ENCODE measurements at regions not wholly inside any gene's neighbourhood (a gene's known extent, or its start where the extent isn't known, plus 50 kb on each side); places are given as distances from the start of the nearest gene placed in this dataset.

- DNase-seq (ENCODE audit: low spot score in 2 of 2) = no peak
- TF ChIP-seq POLR2A (IDR thresholded peaks at IDR 0.05) = no peak
- TF ChIP-seq CTCF (IDR thresholded peaks at IDR 0.05) = no peak
- intact Hi-C loops (cut with DNase I; ENCODE audit: low total_unique reads) = no loop called here
- WGBS, 2 donors = 58% methylated on average over 2 of the region's 2 CpGs
- H3K4me3 ChIP-seq (ENCODE audit: low read depth, poor library complexity, severe bottlenecking) = no peak overlapping the region
These were observed 310.6 kb downstream of the PDHA2 start for GRCh38 chr4:96150466-96150865.

DNA sequence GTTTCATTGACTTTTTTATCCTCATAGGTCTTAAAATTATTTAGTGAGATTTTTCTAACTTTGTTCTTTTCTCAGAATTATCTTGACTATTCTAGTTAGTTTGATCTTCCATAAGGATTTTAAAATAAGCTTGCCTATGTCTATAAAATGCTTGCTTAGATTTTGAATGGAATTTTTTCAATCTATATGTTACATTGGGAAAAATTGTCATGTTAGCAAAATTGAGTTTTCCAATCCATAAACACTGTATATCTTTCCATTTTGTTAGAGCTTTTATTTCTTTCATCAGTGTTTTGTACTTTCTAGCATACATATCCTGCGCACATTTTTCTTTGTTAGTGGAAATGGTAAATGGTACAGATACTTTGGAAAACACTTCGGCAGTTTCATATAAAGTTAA, 312.9 kb downstream of the PDHA2 start:
- intact Hi-C loops (cut with DNase I; ENCODE audit: low total_unique reads) = no loop called here
- TF ChIP-seq CTCF (IDR thresholded peaks at IDR 0.05) (no peak), POLR2A (IDR thresholded peaks at IDR 0.05) (no peak)
- H3K4me3 ChIP-seq (ENCODE audit: low read depth, poor library complexity, severe bottlenecking) = no peak overlapping the region
- WGBS, 2 donors = 90 to 99% methylated on average over 2 of the region's 2 CpGs
- DNase-seq (ENCODE audit: low spot score in 2 of 2) = no peak

GRCh38 chr4:96154676-96155075, 314.8 kb downstream of the PDHA2 start:
- no peak for DNase-seq (ENCODE audit: low spot score in 2 of 2)
- intact Hi-C loops (cut with DNase I; ENCODE audit: low total_unique reads) = no loop called here
- WGBS, 2 donors = 82 to 86% methylated on average over 2 of the region's 2 CpGs
- no peak for TF ChIP-seq CTCF (IDR thresholded peaks at IDR 0.05)
- H3K4me3 ChIP-seq (ENCODE audit: low read depth, poor library complexity, severe bottlenecking) = no peak overlapping the region

DNA sequence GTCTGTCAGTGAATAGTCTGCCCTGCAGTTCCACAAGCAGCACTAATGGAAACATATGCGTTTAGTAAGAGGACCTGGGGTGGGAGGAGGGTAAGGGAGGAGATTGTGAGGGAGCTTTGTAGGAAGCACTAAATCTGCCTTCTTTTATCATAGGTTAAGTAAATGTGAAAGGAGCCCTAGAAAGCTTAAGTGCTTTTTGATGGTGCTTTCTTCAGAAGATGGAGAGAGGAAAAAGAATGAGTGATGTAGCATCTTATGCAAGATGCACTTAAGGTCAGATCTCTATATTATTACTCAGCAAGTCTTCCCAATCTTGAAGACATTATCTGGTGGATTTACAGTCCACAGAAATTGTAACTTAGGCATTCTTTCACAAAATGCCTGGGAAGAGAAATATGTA, 322.7 kb downstream of the PDHA2 start:
- H3K4me3 ChIP-seq (ENCODE audit: low read depth, poor library complexity, severe bottlenecking) = no peak overlapping the region
- WGBS, 2 donors = 43 to 66% methylated on average over 1 of the region's 1 CpG
- TF ChIP-seq POLR2A (IDR thresholded peaks at IDR 0.05) (no peak), CTCF (IDR thresholded peaks at IDR 0.05) (no peak)

DNA sequence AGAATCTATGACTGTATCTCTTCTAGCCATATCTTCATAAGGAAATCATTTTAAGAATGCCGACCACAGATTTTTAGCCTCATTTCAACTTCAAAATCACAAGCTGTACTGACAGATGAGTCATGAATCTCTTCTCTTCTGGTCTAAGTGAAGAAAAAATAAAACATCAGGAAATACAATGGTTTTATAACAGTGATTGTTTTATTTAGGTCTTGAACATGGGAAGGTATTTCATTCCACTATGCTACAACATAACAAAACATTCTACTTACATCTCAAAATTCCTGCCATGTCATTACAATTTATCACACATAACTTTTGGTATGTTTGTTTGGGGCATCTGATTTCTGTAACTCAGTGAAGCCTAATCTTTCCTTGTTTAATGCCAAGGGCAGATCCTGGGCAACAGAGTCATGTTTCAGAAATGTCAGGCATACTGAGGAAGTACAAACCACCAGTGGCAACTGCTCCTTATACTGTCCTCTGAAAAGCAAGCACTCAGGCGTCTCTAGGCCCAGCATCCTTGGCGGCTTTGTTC, 325.0 kb downstream of the PDHA2 start:
- intact Hi-C loops (cut with DNase I; ENCODE audit: low total_unique reads) = no loop called here
- TF ChIP-seq CTCF (IDR thresholded peaks at IDR 0.05) (no peak), POLR2A (IDR thresholded peaks at IDR 0.05) (no peak)
- DNase-seq (ENCODE audit: low spot score in 2 of 2) = no peak
- H3K4me3 ChIP-seq (ENCODE audit: low read depth, poor library complexity, severe bottlenecking) = no peak overlapping the region
- 69 to 74% methylated on average over 3 of the region's 3 CpGs for whole genome bisulfite sequencing, 2 donors

More for the DNA sequence above, 322.7 kb downstream of the PDHA2 start:
- DNase-seq (ENCODE audit: low spot score in 2 of 2) = no peak
- intact Hi-C loops (cut with DNase I; ENCODE audit: low total_unique reads) = no loop called here

GRCh38 chr4:96166806-96167205, 326.9 kb downstream of the PDHA2 start:
- DNase-seq (ENCODE audit: low spot score in 2 of 2) = no peak
- TF ChIP-seq POLR2A (IDR thresholded peaks at IDR 0.05) = no peak
- no peak for TF ChIP-seq CTCF (IDR thresholded peaks at IDR 0.05)
- H3K4me3 ChIP-seq (ENCODE audit: low read depth, poor library complexity, severe bottlenecking) = no peak overlapping the region
- intact Hi-C loops (cut with DNase I; ENCODE audit: low total_unique reads) = no loop called here
